Right ventricle myocardium inferior (tissue), 1 donor: ENCODE measurements at regions not wholly inside any gene's neighbourhood (a gene's known extent, or its start where the extent isn't known, plus 50 kb on each side); places are given as distances from the start of the nearest gene placed in this dataset.

ENCODE experiments used
- ATAC-seq: fragments of 200-7000 bp; cut with Tn5 transposase; one replicate; pipeline ENCODE4 v1.9.1; 2020; ENCODE audit warnings: mild to moderate bottlenecking, moderate library complexity
- DNase-seq: peaks from one replicate; pipeline ENCODE4 v3.0.0; 2021; ENCODE audit errors: missing footprints
- intact Hi-C: fragments of 100-400 bp; cut with DNase I; formaldehyde crosslinking; loops from one replicate; pipeline ENCODE4 v1.11.0; 2022
- donor health status: DM: no; HTN: yes; CAD: no; lungs with severe emphysema.

- DNase-seq: no peak
- intact Hi-C loops: no loop called here
- ATAC-seq: no peak
Measured at GRCh38 chr3:153657461-153657860, 463.7 kb upstream of the ARHGEF26 start.

- intact Hi-C loops: no loop called here
Measured at GRCh38 chr3:153658136-153658535, 463.1 kb upstream of the ARHGEF26 start.

GRCh38 chr3:153666991-153667740, 454.0 kb upstream of the ARHGEF26 start:
- intact Hi-C loops: no loop called here
- ATAC-seq (no peak), DNase-seq (no peak)

More at GRCh38 chr3:153658136-153658535, 463.1 kb upstream of the ARHGEF26 start:
- ATAC-seq (peak; percentile 77), DNase-seq (no peak)

GRCh38 chr3:153669527-153669926, 451.7 kb upstream of the ARHGEF26 start:
- intact Hi-C loops: no loop called here

GRCh38 chr3:153670577-153670976, 450.6 kb upstream of the ARHGEF26 start:
- ATAC-seq (no peak), DNase-seq (no peak)
- intact Hi-C loops: no loop called here

More at GRCh38 chr3:153669527-153669926, 451.7 kb upstream of the ARHGEF26 start:
- ATAC-seq: no peak
- no peak for DNase-seq

GRCh38 chr3:153673853-153674252, 447.3 kb upstream of the ARHGEF26 start:
- no peak for DNase-seq
- no peak for ATAC-seq
- intact Hi-C loops: no loop called here

- ATAC-seq (no peak), DNase-seq (no peak)
- intact Hi-C loops: no loop called here
Measured at GRCh38 chr3:153679714-153680113, 441.5 kb upstream of the ARHGEF26 start.

GRCh38 chr3:153680526-153680925, 440.7 kb upstream of the ARHGEF26 start:
- intact Hi-C loops: no loop called here
- no peak for DNase-seq
- ATAC-seq: no peak

GRCh38 chr3:153681057-153681456, 440.1 kb upstream of the ARHGEF26 start:
- DNase-seq (no peak), ATAC-seq (no peak)
- intact Hi-C loops: no loop called here

GRCh38 chr3:153688301-153689120, 432.7 kb upstream of the ARHGEF26 start:
- ATAC-seq: no peak
- intact Hi-C loops: no loop called here
- DNase-seq: no peak

GRCh38 chr3:153693207-153693606, 428.0 kb upstream of the ARHGEF26 start:
- ATAC-seq: no peak
- intact Hi-C loops: no loop called here
- DNase-seq: no peak

GRCh38 chr3:153702106-153702505, 419.1 kb upstream of the ARHGEF26 start:
- intact Hi-C loops: no loop called here
- no peak for ATAC-seq
- DNase-seq: no peak

GRCh38 chr3:153704115-153704514, 417.1 kb upstream of the ARHGEF26 start:
- intact Hi-C loops: no loop called here
- no peak for ATAC-seq

GRCh38 chr3:153706706-153707105, 414.5 kb upstream of the ARHGEF26 start:
- intact Hi-C loops: no loop called here
- DNase-seq: no peak
- no peak for ATAC-seq

More at GRCh38 chr3:153704115-153704514, 417.1 kb upstream of the ARHGEF26 start:
- no peak for DNase-seq

- ATAC-seq (no peak), DNase-seq (no peak)
- intact Hi-C loops: no loop called here
Measured at GRCh38 chr3:153714016-153714415, 407.2 kb upstream of the ARHGEF26 start.

GRCh38 chr3:153714588-153715290, 406.5 kb upstream of the ARHGEF26 start:
- ATAC-seq (no peak), DNase-seq (no peak)
- intact Hi-C loops: no loop called here

- ATAC-seq (no peak), DNase-seq (no peak)
- intact Hi-C loops: no loop called here
Measured at GRCh38 chr3:153722157-153722556, 399.0 kb upstream of the ARHGEF26 start.

- intact Hi-C loops: no loop called here
- no peak for DNase-seq
- no peak for ATAC-seq
Measured at GRCh38 chr3:153731071-153731470, 390.1 kb upstream of the ARHGEF26 start.

- intact Hi-C loops: no loop called here
- ATAC-seq (no peak), DNase-seq (no peak)
Measured at GRCh38 chr3:153734777-153735551, 386.2 kb upstream of the ARHGEF26 start.
